ENCODE measurements at regions not wholly inside any gene's neighbourhood (a gene's known extent, or its start where the extent isn't known, plus 50 kb on each side); places are given as distances from the start of the nearest gene placed in this dataset.

DNA sequence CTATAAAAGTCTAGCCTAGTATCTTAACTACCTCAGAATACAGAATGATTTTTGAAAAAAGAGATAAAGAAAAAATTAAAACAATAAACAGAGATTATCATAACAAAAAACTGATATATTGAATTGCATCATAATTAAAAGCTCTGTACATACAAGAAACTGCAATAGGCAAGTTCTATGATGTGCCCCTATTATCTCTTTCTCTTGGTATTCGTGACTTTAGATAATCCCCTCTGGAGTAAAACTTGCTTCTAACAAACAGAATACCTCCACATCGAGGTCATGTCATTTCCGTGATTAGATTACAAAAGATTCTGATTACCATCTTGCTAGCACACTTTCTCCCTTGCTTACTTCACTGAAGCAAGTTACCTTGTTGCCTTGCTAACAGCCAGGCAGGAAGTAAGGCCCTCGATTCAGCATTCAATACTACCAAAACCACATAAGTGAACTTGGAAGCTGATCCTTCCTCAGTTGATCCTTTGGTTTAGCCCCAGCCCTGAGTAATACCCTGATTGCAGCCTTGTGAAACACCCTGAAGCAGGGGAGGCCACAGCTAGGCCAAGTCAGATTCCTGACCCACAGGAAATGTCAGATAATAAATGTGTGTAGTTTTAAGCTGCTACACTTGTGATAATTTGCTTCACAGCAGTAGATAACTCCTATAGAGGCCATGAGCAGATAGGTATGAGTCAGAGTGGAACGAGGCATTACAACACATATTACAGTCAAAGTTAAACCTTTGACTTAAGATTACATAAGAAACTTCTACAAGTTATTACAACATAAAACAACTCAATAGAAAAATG lies 53.7 kb upstream of the TMX4 start:
- Histone ChIP-seq H3K27me3 (replicated peaks; ENCODE audit: insufficient read depth) (no peaks in the 10 kb centered on the region), H3K36me3 (no peaks in the 10 kb centered on the region), H3K9me3 (no peaks in the 10 kb centered on the region), H3K27ac (no peak overlapping the region), H3K4me3 (no peak overlapping the region), H3K4me1 (ENCODE audit: control insufficient read depth in 1 of 2, low read depth in 2 of 2) (peaks cover 0 to 6% of the 10 kb centered on the region in 2 donors)
- TF ChIP-seq CTCF (IDR thresholded peaks at IDR 0.05): no peak
- ATAC-seq (ENCODE audit: insufficient number of reproducible peaks, low FRiP score, low read depth) (no peak), DNase-seq (ENCODE audit: low spot score) (no peak)

- H3K9me3 ChIP-seq: no peaks in the 10 kb centered on the region
- TF ChIP-seq CTCF (IDR thresholded peaks at IDR 0.05): no peak
- H3K27ac ChIP-seq: no peak overlapping the region
- no peak overlapping the region for H3K4me3 ChIP-seq
- DNase-seq (ENCODE audit: low spot score) (no peak), ATAC-seq (ENCODE audit: insufficient number of reproducible peaks, low FRiP score, low read depth) (no peak)
- no peaks in the 10 kb centered on the region for H3K36me3 ChIP-seq
- no peaks in the 10 kb centered on the region for H3K27me3 ChIP-seq (replicated peaks; ENCODE audit: insufficient read depth)
- H3K4me1 ChIP-seq (ENCODE audit: control insufficient read depth in 1 of 2, low read depth in 2 of 2): peaks cover 0 to 6% of the 10 kb centered on the region in 2 donors
Observed at GRCh38 chr20:8074931-8075330, 55.4 kb upstream of the TMX4 start.

- H3K36me3 ChIP-seq: no peaks in the 10 kb centered on the region
- H3K4me1 ChIP-seq (ENCODE audit: control insufficient read depth in 1 of 2, low read depth in 2 of 2): peaks cover 0 to 6% of the 10 kb centered on the region in 2 donors
- no peaks in the 10 kb centered on the region for H3K9me3 ChIP-seq
- DNase-seq (ENCODE audit: low spot score): no peak
- no peak overlapping the region for H3K4me3 ChIP-seq
- no peak overlapping the region for H3K27ac ChIP-seq
- no peaks in the 10 kb centered on the region for H3K27me3 ChIP-seq (replicated peaks; ENCODE audit: insufficient read depth)
- TF ChIP-seq CTCF (IDR thresholded peaks at IDR 0.05): no peak
- ATAC-seq (ENCODE audit: insufficient number of reproducible peaks, low FRiP score, low read depth): no peak
Observed at GRCh38 chr20:8076306-8077136, 55.5 kb upstream of the PLCB1 start.

DNA sequence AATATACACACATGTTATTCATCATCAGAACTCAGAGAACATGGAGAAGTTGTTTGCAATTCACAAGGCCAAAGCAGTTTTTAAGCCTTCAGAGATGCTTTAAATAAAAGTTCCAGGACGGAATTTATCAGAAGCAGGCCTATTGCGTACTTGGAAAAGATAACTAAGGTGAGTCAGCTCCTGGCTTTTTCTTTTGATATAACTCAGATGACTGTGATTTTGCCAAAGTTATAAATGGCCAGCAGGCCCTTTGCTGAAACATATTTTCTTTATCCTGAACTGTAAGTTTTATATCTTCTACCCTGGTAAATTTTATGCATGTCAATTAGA lies 55.0 kb upstream of the PLCB1 start:
- no peak for ATAC-seq (ENCODE audit: insufficient number of reproducible peaks, low FRiP score, low read depth)
- Histone ChIP-seq H3K9me3 (no peaks in the 10 kb centered on the region), H3K4me1 (ENCODE audit: control insufficient read depth in 1 of 2, low read depth in 2 of 2) (peaks cover 0 to 6% of the 10 kb centered on the region in 2 donors), H3K4me3 (no peak overlapping the region), H3K27ac (no peak overlapping the region), H3K36me3 (no peaks in the 10 kb centered on the region), H3K27me3 (replicated peaks; ENCODE audit: insufficient read depth) (no peaks in the 10 kb centered on the region)
- no peak for TF ChIP-seq CTCF (IDR thresholded peaks at IDR 0.05)
- no peak for DNase-seq (ENCODE audit: low spot score)

DNA sequence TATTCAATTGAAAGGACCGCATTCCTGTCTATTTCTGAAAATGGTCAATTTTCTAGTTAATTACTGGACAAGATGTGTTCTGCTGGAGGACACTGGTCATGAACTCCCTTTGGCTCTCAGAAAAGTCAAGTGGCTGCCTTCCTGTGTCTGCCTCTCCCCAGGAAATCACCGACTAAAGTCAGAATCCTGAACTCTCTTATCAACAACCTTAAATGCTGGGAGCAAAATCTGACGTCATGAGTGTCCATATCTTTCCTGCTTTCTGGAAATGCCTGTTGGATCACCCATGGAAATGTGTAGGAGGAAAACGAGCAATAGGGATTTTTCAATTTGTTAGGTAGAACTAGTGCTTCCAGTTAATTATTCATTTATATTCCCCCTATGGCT lies 53.5 kb upstream of the PLCB1 start:
- DNase-seq (ENCODE audit: low spot score): no peak
- no peak for TF ChIP-seq CTCF (IDR thresholded peaks at IDR 0.05)
- H3K4me3 ChIP-seq: no peak overlapping the region
- H3K4me1 ChIP-seq (ENCODE audit: control insufficient read depth in 1 of 2, low read depth in 2 of 2): peaks cover 0 to 6% of the 10 kb centered on the region in 2 donors
- H3K27me3 ChIP-seq (replicated peaks; ENCODE audit: insufficient read depth): no peaks in the 10 kb centered on the region
- no peak overlapping the region for H3K27ac ChIP-seq
- no peaks in the 10 kb centered on the region for H3K36me3 ChIP-seq
- no peak for ATAC-seq (ENCODE audit: insufficient number of reproducible peaks, low FRiP score, low read depth)
- H3K9me3 ChIP-seq: no peaks in the 10 kb centered on the region
